HFF-Myc (cell line): ENCODE measurements at regions not wholly inside any gene's neighbourhood (a gene's known extent, or its start where the extent isn't known, plus 50 kb on each side); places are given as distances from the start of the nearest gene placed in this dataset.

Experiments used
- DNase-seq: peaks from one replicate; pipeline ENCODE4 v3.0.0-alpha.2; 2011; ENCODE audit warnings: low read depth; ENCODE audit errors: extremely low read depth
- H3K4me3 ChIP-seq: replicated peaks from 2 replicates; pipeline ENCODE4 v1.5.1; 2011; ENCODE audit warnings: low read depth, mild to moderate bottlenecking, control low read depth, low read length
- TF ChIP-seq, protein P1 (sequence below): IDR thresholded peaks from 2 replicates; pipeline ENCODE4 v1.5.1; 2012; ENCODE audit warnings: mild to moderate bottlenecking, low read depth, low read length, control low read depth; ENCODE audit errors: missing control alignments

DNA sequence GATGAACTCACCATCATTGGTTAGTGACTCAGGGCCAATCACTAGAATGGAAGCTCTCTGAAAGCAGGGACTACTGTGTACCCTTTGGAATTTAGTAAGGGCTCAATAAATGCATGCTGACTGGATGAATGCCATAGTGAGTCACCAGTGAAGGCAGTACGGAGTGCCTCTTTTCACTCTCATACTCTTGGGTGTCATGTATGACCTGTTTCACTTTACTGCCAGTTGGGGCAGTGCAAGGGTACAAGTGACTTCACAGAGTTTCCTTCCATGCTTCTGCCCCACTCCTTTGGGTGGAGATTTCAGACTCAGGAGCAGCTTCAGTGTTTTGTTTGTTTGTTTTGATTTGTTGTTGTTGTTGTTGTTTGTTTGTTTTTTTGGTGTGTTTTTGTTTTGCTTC, 57.7 kb downstream of the SOX3 start:
- no peak for DNase-seq
- TF ChIP-seq, protein P1, sequence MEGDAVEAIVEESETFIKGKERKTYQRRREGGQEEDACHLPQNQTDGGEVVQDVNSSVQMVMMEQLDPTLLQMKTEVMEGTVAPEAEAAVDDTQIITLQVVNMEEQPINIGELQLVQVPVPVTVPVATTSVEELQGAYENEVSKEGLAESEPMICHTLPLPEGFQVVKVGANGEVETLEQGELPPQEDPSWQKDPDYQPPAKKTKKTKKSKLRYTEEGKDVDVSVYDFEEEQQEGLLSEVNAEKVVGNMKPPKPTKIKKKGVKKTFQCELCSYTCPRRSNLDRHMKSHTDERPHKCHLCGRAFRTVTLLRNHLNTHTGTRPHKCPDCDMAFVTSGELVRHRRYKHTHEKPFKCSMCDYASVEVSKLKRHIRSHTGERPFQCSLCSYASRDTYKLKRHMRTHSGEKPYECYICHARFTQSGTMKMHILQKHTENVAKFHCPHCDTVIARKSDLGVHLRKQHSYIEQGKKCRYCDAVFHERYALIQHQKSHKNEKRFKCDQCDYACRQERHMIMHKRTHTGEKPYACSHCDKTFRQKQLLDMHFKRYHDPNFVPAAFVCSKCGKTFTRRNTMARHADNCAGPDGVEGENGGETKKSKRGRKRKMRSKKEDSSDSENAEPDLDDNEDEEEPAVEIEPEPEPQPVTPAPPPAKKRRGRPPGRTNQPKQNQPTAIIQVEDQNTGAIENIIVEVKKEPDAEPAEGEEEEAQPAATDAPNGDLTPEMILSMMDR, result no peak
- H3K4me3 ChIP-seq, result no peak overlapping the region

DNA sequence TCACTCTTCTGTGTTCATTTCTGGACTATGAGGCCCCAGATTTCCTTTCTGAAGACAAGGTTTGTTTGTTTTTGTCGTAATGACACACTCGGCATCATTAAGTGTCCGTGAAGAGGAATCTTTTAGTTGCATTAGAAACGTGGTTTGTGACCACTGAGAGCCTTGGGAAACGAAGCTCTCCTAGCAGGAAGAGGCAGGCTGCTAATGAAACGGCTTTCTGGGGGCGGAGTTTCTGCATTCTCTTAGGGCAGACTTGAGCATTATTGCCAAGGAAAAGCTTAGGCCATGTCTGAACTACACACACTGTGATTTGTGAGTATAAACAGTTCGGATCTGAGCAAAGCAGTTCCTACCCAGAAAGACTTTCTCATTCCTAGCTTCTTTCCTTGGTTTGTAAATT, 64.0 kb downstream of the SOX3 start:
- TF ChIP-seq, protein P1, result no peak
- DNase-seq, result no peak
- H3K4me3 ChIP-seq, result no peak overlapping the region

DNA sequence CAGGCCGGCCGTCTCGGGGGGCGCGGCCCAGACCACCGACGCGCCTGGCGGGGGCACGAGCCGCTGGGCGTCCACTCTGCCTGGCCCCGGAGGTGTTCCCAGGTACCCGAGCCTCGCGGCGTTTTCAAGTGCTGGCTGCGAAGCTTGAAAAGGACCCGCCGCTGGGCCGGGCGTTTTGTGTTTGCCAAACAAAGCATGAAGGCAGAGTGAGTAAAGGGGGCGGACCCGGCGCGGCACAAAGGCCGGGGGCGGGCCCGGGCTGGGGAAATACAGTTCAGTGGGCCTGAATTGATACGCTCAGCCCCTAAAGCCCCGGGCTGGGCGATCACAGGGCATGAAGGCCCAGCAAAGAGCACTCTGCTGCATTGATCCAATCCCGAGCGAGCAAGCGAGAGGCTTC, 65.4 kb downstream of the SOX3 start:
- no peak for DNase-seq
- TF ChIP-seq, protein P1, result no peak
- H3K4me3 ChIP-seq, result no peak overlapping the region

DNA sequence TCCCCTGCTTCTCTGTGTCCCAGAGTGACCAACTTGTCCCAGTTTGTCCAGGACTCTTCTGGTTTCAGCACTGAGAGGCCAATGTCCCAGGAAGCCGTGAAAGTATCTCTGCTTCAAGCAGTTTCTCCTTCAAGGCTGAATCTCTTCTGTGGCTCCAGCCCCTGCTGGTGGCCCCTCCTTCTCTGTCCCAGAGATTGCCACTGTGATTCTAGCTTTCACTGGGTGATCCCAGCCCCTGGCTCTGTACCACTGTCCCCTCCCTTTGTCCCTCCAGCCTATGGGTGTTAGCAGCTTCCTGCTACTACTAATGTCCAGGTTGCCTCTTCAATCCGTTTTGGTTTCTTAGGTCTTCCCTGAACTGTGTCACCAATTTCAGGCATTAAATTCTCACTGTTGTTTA, 70.5 kb downstream of the SOX3 start:
- no peak for DNase-seq
- H3K4me3 ChIP-seq, result no peak overlapping the region
- TF ChIP-seq, protein P1, result no peak

DNA sequence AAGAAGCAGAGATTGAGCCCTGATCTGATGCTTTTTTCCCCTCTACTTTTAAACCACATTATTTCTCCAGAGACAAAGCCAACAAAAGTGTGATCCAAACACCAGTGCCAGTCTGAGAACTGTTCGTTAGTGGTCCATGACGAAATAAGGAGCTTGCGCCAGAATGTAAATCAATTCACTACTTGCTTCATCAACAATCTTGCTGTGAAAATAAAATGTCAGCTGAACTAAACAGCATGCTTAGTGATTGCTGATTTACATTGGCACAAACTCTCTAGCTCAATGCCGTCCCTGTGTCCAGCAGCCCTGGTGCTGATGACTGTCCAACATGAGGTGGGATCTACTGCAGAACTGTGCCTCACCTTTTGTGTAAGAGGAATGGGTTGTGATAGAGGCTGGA, 71.3 kb downstream of the SOX3 start:
- no peak overlapping the region for H3K4me3 ChIP-seq
- TF ChIP-seq, protein P1, result no peak
- no peak for DNase-seq

DNA sequence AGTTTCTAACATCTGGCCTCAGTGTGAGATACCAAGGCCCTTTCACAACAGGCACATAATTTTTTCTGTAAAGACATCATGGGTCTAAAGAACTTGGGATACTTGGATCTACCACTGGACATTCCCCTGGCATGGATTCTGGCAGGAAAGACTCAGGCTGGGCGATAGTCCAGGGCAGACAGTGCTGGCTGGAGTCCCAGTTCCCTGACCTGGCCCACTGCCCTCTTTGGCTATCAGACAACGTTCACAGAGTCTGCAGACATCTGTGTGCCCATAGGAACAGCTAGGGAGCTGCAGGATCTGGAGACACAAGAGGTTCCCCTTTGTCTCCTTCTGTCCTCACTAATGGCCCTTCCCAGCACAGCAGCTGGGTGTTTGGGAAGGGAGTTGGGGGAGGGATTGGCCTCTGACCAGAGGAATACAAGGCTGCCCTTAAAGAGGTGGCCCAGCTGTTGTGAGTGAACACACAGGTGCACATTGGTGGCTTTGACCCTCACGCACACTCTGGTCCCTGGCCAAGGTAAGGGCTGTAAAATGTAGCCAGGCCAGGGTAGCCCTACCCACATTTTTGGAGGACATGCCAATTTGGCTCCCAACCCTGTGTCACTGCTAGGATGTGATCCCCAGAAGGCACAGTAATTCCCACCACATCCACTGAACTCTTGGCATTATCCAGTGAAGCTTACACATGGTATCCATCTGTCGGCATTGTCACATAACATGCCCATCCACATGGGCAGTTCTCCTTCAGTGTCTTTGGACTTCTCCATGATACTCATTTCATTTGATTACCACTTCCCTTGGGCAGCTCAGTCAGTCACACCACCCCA, 72.3 kb downstream of the SOX3 start:
- no peak overlapping the region for H3K4me3 ChIP-seq
- TF ChIP-seq, protein P1, result no peak
- no peak for DNase-seq

DNA sequence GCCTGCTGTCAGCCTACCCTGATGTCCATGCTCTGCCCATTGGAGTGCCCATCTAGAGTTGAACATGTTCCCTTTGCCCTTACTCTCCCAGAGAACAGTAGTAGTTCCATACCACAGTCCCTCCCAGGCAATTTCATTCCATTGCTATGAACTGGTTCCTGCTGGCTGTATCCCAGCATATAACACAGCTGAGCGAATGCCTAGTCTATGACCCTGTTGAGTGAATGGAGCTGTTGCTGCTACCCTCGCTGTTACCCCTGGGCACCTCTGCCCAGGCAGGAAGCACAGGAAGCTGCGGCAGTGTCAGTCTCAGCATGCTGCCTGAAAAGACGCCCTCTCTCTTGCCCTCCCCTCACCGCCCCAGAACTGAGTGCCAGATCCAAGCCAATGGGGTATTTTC, 73.3 kb downstream of the SOX3 start:
- TF ChIP-seq, protein P1, result no peak
- H3K4me3 ChIP-seq, result no peak overlapping the region
- no peak for DNase-seq
